ENCODE measurements at regions not wholly inside any gene's neighbourhood (a gene's known extent, or its start where the extent isn't known, plus 50 kb on each side); places are given as distances from the start of the nearest gene placed in this dataset.
"Not testable (repeated sequence)": the region's sequence is repeated elsewhere in the genome, so short reads cannot be mapped to it uniquely, and the experiment has no call there.

GRCh38 chr1:182331387-182331786, 60.2 kb downstream of the GLUL start:
- DNase-seq, result no peak

- no peak for DNase-seq
Measured at GRCh38 chr1:182330303-182330702, 61.3 kb downstream of the GLUL start.

- DNase-seq, result no peak
Measured at GRCh38 chr1:182329471-182329870, 62.1 kb downstream of the GLUL start.

- no peak for DNase-seq
Measured at GRCh38 chr1:182328591-182328990, 63.0 kb downstream of the GLUL start.

GRCh38 chr1:182325339-182325738, 66.3 kb downstream of the GLUL start:
- no peak for DNase-seq

GRCh38 chr1:182321532-182321931, 70.1 kb downstream of the GLUL start:
- DNase-seq, result not testable (repeated sequence)

GRCh38 chr1:182317611-182318161, 73.9 kb downstream of the GLUL start:
- DNase-seq, result no peak

GRCh38 chr1:182316454-182316853, 75.1 kb downstream of the GLUL start:
- DNase-seq, result not testable (repeated sequence)

GRCh38 chr1:182315167-182315556, 76.4 kb downstream of the GLUL start:
- DNase-seq, result no peak

GRCh38 chr1:182309631-182310351, 81.8 kb downstream of the GLUL start:
- DNase-seq, result no peak

GRCh38 chr1:182308826-182309225, 82.8 kb downstream of the GLUL start:
- no peak for DNase-seq

- not testable (repeated sequence) for DNase-seq
Measured at GRCh38 chr1:182307486-182307885, 84.1 kb downstream of the GLUL start.

- DNase-seq, result no peak
Measured at GRCh38 chr1:182305861-182306260, 85.7 kb downstream of the GLUL start.

- DNase-seq, result no peak
Measured at GRCh38 chr1:182304627-182305026, 87.0 kb downstream of the GLUL start.

- no peak for DNase-seq
Measured at GRCh38 chr1:182304218-182304617, 87.4 kb downstream of the GLUL start.

GRCh38 chr1:182303778-182304177, 87.8 kb downstream of the GLUL start:
- no peak for DNase-seq

- peak; percentile 30 for DNase-seq
Measured at GRCh38 chr1:182301467-182302198, 90.0 kb downstream of the GLUL start.

- DNase-seq, result no peak
Measured at GRCh38 chr1:182301026-182301436, 90.6 kb downstream of the GLUL start.

- DNase-seq, result peak; percentile 75
Measured at GRCh38 chr1:182299728-182300616, 91.6 kb downstream of the GLUL start.

- not testable (repeated sequence) for DNase-seq
Measured at GRCh38 chr1:182299054-182299727, 92.4 kb downstream of the GLUL start.

- no peak for DNase-seq
Measured at GRCh38 chr1:182297335-182297734, 94.3 kb downstream of the GLUL start.

- no peak for DNase-seq
Measured at GRCh38 chr1:182295697-182296096, 95.9 kb downstream of the GLUL start.
